ENCODE measurements at regions not wholly inside any gene's neighbourhood (a gene's known extent, or its start where the extent isn't known, plus 50 kb on each side); places are given as distances from the start of the nearest gene placed in this dataset.
"Not testable (repeated sequence)": the region's sequence is repeated elsewhere in the genome, so short reads cannot be mapped to it uniquely, and the experiment has no call there.

- no peak for DNase-seq (ENCODE audit: low spot score)
Observed at GRCh38 chr4:177246641-177247584, 62.8 kb upstream of the NEIL3 start.

- peak; percentile 56 for DNase-seq (ENCODE audit: low spot score)
Observed at GRCh38 chr4:177250056-177250696, 59.5 kb upstream of the NEIL3 start.

GRCh38 chr4:177251237-177251636 is 58.4 kb upstream of the NEIL3 start:
- no peak for DNase-seq (ENCODE audit: low spot score)

GRCh38 chr4:177255359-177255758 is 54.3 kb upstream of the NEIL3 start:
- no peak for DNase-seq (ENCODE audit: low spot score)

- DNase-seq (ENCODE audit: low spot score) = no peak
Observed at GRCh38 chr4:177256950-177257349, 52.7 kb upstream of the NEIL3 start.

- DNase-seq (ENCODE audit: low spot score) = not testable (repeated sequence)
Observed at GRCh38 chr4:177259466-177259865, 50.2 kb upstream of the NEIL3 start.

Data from HuH-7 (cell line).